ENCODE measurements at regions not wholly inside any gene's neighbourhood (a gene's known extent, or its start where the extent isn't known, plus 50 kb on each side); places are given as distances from the start of the nearest gene placed in this dataset.

GRCh38 chr1:234875953-234876855 is 252.4 kb downstream of the TOMM20 start (continued):
- TF ChIP-seq TCFL5 (CRISPR knock-in tag; conservative IDR thresholded peaks at IDR 0.05): peak; percentile 78
- TF ChIP-seq XRCC4 (IDR thresholded peaks at IDR 0.05; ENCODE audit: extremely low read depth, insufficient read depth, insufficient read length): no peak
- peak; percentile 90 for TF ChIP-seq SMAD1 (IDR thresholded peaks at IDR 0.05; ENCODE audit: low read depth, low read length, partially characterized antibody)
- peak; percentile 69 for TF ChIP-seq ZNF134 (CRISPR knock-in tag; conservative IDR thresholded peaks at IDR 0.05)
- no peak for TF ChIP-seq SETDB1 (IDR thresholded peaks at IDR 0.05; ENCODE audit: low read length)
- peak; percentile 94 for TF ChIP-seq FOXP1 (CRISPR knock-in tag; IDR thresholded peaks at IDR 0.05)
- TF ChIP-seq SMARCA4 (IDR thresholded peaks at IDR 0.05): peak; percentile 100
- peak; percentile 93 for TF ChIP-seq ZNF766 (CRISPR knock-in tag; conservative IDR thresholded peaks at IDR 0.05)
- TF ChIP-seq NBN (IDR thresholded peaks at IDR 0.05; ENCODE audit: low read depth): peak; percentile 97
- peak; percentile 44; the same call in 1 of the 2 replicates for TF ChIP-seq HMG20A (CRISPR knock-in tag; conservative IDR thresholded peaks at IDR 0.05)
- TF ChIP-seq MTF1 (CRISPR knock-in tag; IDR thresholded peaks at IDR 0.05; ENCODE audit: borderline replicate concordance): peak; percentile 75
- no peak for TF ChIP-seq ZNF146 (CRISPR knock-in tag; IDR thresholded peaks at IDR 0.05; ENCODE audit: unreplicated experiment)
- no peak for TF ChIP-seq SRSF7 (optimal IDR thresholded peaks at IDR 0.05; ENCODE audit: low read depth, low read length)
- no peak for TF ChIP-seq SIRT6 (IDR thresholded peaks at IDR 0.05; ENCODE audit: low read depth, low read length)
- peak; percentile 100 for TF ChIP-seq DPF2 (IDR thresholded peaks at IDR 0.05)
- TF ChIP-seq, protein P1, sequence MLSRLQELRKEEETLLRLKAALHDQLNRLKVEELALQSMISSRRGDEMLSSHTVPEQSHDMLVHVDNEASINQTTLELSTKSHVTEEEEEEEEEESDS (CRISPR knock-in tag; IDR thresholded peaks at IDR 0.05): no peak
- TF ChIP-seq HNRNPL (IDR thresholded peaks at IDR 0.05; ENCODE audit: low read depth, low read length): no peak
- TF ChIP-seq ZNF174 (CRISPR knock-in tag; IDR thresholded peaks at IDR 0.05): no peak
- TF ChIP-seq ZNF57 (CRISPR knock-in tag; IDR thresholded peaks at IDR 0.05): peak; percentile 89
- TF ChIP-seq ESRRA (IDR thresholded peaks at IDR 0.05; ENCODE audit: borderline replicate concordance, low read depth): peak; percentile 95
- peak; percentile 91 for TF ChIP-seq KHSRP (IDR thresholded peaks at IDR 0.05)
- peak; percentile 90 for TF ChIP-seq MTA1 (IDR thresholded peaks at IDR 0.05; ENCODE audit: borderline replicate concordance)
- peak; percentile 96 for TF ChIP-seq MTA3 (IDR thresholded peaks at IDR 0.05; ENCODE audit: borderline replicate concordance)
- TF ChIP-seq CREBBP (IDR thresholded peaks at IDR 0.05; ENCODE audit: low read depth, low read length): no peak
- peak; percentile 86; the same call in 1 of the 2 replicates for TF ChIP-seq SMAD3 (CRISPR knock-in tag; conservative IDR thresholded peaks at IDR 0.05)
- TF ChIP-seq, protein P2, sequence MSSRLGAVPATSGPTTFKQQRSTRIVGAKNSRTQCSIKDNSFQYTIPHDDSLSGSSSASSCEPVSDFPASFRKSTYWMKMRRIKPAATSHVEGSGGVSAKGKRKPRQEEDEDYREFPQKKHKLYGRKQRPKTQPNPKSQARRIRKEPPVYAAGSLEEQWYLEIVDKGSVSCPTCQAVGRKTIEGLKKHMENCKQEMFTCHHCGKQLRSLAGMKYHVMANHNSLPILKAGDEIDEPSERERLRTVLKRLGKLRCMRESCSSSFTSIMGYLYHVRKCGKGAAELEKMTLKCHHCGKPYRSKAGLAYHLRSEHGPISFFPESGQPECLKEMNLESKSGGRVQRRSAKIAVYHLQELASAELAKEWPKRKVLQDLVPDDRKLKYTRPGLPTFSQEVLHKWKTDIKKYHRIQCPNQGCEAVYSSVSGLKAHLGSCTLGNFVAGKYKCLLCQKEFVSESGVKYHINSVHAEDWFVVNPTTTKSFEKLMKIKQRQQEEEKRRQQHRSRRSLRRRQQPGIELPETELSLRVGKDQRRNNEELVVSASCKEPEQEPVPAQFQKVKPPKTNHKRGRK (tag; IDR thresholded peaks at IDR 0.05): no peak
- no peak; the same call in none of the 2 replicates for TF ChIP-seq ELF4 (CRISPR knock-in tag; IDR thresholded peaks at IDR 0.05)
- 0 out of 2 replicates have a peak, but pooled peaks have one; percentile 14 for TF ChIP-seq SUPT5H (IDR thresholded peaks at IDR 0.05)
- peak; percentile 90; the same call in 1 of the 2 replicates for TF ChIP-seq PYGO2 (tag; IDR thresholded peaks at IDR 0.05)
- TF ChIP-seq KAT8 (IDR thresholded peaks at IDR 0.05; ENCODE audit: low read depth): no peak

All from K562 (cell line).